ENCODE measurements at regions not wholly inside any gene's neighbourhood (a gene's known extent, or its start where the extent isn't known, plus 50 kb on each side); places are given as distances from the start of the nearest gene placed in this dataset.

DNA sequence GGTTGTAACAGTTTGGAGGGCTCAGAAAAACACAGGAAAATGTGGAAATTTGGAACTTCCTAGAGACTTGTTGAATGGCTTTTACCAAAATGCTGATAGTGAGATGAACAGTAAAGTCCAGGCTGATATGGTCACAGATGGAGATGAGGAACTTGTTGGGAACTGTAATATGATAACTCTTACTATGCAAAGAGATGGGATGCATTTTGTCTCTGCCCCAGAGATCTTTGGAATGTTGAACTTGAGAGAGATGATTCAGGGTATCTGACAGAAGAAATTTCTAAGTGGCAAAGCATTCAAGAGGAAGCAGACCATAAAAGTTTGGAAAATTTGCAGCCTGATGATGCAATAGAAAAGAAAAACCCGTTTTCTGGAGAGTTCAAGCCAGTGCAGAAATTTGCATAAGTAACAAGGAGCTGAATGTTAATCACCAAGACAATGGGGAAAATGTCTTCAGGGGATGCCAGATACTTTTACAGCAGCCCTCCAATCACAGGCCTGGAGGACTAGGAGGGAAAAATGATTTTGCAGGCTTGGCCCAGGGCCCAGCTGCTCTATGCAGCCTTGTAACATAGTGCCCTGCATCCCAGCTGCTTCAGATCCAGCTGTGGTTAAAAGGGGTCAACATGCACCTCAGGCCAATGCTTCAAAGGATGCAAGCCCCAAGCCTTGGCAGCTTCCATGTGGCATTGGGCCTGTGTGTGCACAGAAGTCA, 572.7 kb upstream of the ATP2B1 start:
- Histone ChIP-seq H3K4me1 (ENCODE audit: control insufficient read depth, insufficient read depth, low read length) (peaks cover 4% of the 10 kb centered on the region), H3K36me3 (ENCODE audit: insufficient read depth, low read length) (no peaks in the 10 kb centered on the region), H3K27me3 (ENCODE audit: control insufficient read depth, insufficient read depth, low read length) (no peaks in the 10 kb centered on the region), H3K4me3 (ENCODE audit: low read length) (no peak overlapping the region), H3K9me3 (replicated peaks; ENCODE audit: low read length) (peaks cover 5% of the 10 kb centered on the region), H3K4me2 (ENCODE audit: low read length) (no peak overlapping the region), H3K9ac (ENCODE audit: low read depth, low read length) (no peak overlapping the region)

DNA sequence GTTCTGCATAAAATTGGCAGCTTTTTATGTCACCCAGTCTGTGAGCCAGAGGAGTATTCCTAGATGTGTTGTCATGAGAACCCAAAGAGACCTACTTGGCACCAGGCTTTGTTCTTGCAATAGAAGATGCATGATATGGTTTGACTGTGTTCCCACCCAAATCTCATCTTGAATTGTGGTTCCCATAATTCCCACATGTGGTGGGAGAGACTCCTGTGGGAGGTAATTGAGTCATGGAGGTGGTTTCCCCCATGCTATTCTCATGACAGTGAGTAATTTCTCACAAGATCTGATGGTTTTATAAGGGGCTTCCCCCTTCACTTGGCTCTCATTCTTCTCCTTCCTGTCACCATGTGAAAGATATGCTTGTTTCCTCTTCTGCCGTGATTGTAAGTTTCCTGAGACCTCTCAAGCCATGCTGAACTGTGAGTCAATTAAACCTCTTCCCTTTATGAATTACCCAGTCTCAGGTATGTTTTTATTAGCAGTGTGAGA, 572.0 kb upstream of the ATP2B1 start:
- no peaks in the 10 kb centered on the region for H3K27me3 ChIP-seq (ENCODE audit: control insufficient read depth, insufficient read depth, low read length)
- no peak overlapping the region for H3K9ac ChIP-seq (ENCODE audit: low read depth, low read length)
- peaks cover 4% of the 10 kb centered on the region for H3K4me1 ChIP-seq (ENCODE audit: control insufficient read depth, insufficient read depth, low read length)
- H3K4me2 ChIP-seq (ENCODE audit: low read length) = no peak overlapping the region
- H3K4me3 ChIP-seq (ENCODE audit: low read length) = no peak overlapping the region
- peaks cover 5% of the 10 kb centered on the region for H3K9me3 ChIP-seq (replicated peaks; ENCODE audit: low read length)
- H3K36me3 ChIP-seq (ENCODE audit: insufficient read depth, low read length) = no peaks in the 10 kb centered on the region

DNA sequence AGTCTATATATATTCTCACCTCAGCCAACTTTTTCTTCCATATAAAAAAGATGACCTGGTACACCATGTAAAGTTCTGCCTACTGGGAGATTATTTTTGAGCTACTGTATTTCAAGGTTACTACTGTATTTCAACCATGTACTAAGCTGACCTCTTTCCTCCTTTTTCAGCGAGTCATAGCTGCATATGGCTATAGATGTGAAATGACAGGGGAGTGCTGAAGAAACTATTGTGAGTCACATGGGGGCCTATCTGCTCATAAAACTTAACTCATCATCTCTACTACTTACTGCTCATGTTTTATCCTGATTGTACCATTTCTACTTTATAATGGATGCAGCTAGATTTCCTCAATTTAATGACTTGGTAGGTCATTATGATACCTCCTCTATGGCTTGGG, 571.4 kb upstream of the ATP2B1 start:
- Histone ChIP-seq H3K4me3 (ENCODE audit: low read length) (no peak overlapping the region), H3K4me2 (ENCODE audit: low read length) (no peak overlapping the region), H3K27me3 (ENCODE audit: control insufficient read depth, insufficient read depth, low read length) (no peaks in the 10 kb centered on the region), H3K9me3 (replicated peaks; ENCODE audit: low read length) (peaks cover 5% of the 10 kb centered on the region), H3K9ac (ENCODE audit: low read depth, low read length) (no peak overlapping the region), H3K4me1 (ENCODE audit: control insufficient read depth, insufficient read depth, low read length) (peaks cover 4% of the 10 kb centered on the region), H3K36me3 (ENCODE audit: insufficient read depth, low read length) (no peaks in the 10 kb centered on the region)

DNA sequence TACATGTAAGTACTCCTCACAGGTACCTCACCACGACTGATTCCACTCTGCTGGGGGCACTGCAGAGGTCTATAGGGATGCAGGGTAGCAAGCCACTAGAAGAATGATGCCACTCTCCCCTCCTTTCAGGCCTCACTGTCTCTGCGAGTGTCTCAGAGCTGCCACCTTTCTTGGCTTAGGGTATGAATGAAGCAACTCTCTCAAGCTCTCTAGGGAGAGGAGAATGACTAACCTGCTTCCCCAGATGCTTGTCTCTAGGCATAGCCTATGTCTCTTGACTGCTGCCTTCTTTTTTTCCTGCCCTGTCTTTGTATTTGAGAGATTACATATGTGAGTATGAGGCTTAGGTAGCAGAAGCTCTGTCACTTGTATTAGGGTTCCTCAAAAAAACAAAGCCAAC, 566.5 kb upstream of the ATP2B1 start:
- Histone ChIP-seq H3K9me3 (replicated peaks; ENCODE audit: low read length) (no peaks in the 10 kb centered on the region), H3K27me3 (ENCODE audit: control insufficient read depth, insufficient read depth, low read length) (no peaks in the 10 kb centered on the region), H3K4me2 (ENCODE audit: low read length) (no peak overlapping the region), H3K36me3 (ENCODE audit: insufficient read depth, low read length) (no peaks in the 10 kb centered on the region), H3K4me3 (ENCODE audit: low read length) (no peak overlapping the region), H3K9ac (ENCODE audit: low read depth, low read length) (no peak overlapping the region), H3K4me1 (ENCODE audit: control insufficient read depth, insufficient read depth, low read length) (no peaks in the 10 kb centered on the region)

DNA sequence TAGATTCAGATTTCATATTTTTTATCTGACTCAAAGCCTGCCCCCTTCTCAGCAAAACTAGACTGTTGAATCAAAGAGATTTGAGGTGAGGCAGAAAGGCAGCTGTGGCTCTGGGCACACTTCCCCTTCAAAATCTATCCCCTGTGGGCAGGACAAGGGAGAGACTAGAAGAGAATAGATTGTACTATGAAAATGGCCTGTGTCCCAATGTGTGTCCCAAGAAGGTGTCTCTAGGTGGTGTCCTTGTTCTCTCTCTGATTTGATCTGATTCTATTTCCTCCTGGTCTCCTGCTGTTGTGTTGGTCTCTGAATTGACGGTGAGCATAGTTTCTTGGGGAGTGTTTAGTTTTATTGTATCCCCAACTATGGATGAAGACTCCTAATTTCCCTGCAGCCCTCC, 565.8 kb upstream of the ATP2B1 start:
- no peaks in the 10 kb centered on the region for H3K27me3 ChIP-seq (ENCODE audit: control insufficient read depth, insufficient read depth, low read length)
- H3K4me3 ChIP-seq (ENCODE audit: low read length) = no peak overlapping the region
- H3K9me3 ChIP-seq (replicated peaks; ENCODE audit: low read length) = no peaks in the 10 kb centered on the region
- no peak overlapping the region for H3K4me2 ChIP-seq (ENCODE audit: low read length)
- no peak overlapping the region for H3K9ac ChIP-seq (ENCODE audit: low read depth, low read length)
- no peaks in the 10 kb centered on the region for H3K36me3 ChIP-seq (ENCODE audit: insufficient read depth, low read length)
- H3K4me1 ChIP-seq (ENCODE audit: control insufficient read depth, insufficient read depth, low read length) = no peaks in the 10 kb centered on the region

DNA sequence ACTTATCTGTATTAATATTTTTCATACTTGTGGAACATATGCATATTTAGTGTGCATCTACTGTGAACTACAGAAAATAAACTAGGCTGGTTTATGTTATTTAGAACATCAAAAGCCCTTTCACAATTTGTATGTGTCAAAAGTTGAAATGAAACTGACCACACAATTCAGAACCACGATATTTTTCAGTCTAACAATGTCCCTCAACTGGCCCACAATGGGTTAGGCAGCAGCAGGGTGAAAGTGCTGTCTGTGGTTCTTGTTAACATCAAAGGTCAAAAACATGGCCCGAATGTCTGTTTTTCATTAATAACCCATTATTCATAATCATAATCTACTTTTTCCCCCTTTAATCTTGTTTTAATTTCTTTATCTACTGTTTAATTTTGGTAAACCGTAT, 559.9 kb upstream of the ATP2B1 start:
- Histone ChIP-seq H3K9me3 (replicated peaks; ENCODE audit: low read length) (no peaks in the 10 kb centered on the region), H3K9ac (ENCODE audit: low read depth, low read length) (no peak overlapping the region), H3K27me3 (ENCODE audit: control insufficient read depth, insufficient read depth, low read length) (no peaks in the 10 kb centered on the region), H3K36me3 (ENCODE audit: insufficient read depth, low read length) (no peaks in the 10 kb centered on the region), H3K4me3 (ENCODE audit: low read length) (no peak overlapping the region), H3K4me2 (ENCODE audit: low read length) (no peak overlapping the region), H3K4me1 (ENCODE audit: control insufficient read depth, insufficient read depth, low read length) (no peaks in the 10 kb centered on the region)

DNA sequence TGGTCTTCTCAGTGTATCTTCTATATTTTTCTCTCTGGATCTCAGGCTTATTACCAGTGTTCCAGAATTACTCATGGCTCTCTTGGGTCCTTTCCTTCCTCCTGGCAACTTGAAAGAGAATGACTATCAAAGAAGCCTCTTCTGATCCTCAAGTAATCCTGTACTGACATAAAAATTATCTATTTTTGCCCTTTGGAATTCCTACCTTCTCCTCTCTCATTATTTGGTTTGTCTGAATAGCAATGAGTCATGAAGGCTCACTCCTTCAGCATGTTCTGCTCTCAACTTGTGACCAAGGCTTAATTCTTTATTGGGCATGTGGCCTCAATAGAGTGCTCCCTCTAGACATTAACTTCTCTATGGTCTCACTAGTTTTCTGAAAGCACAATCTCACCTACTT, 553.6 kb upstream of the ATP2B1 start:
- H3K4me1 ChIP-seq (ENCODE audit: control insufficient read depth, insufficient read depth, low read length) = peaks cover 28% of the 10 kb centered on the region
- no peaks in the 10 kb centered on the region for H3K9me3 ChIP-seq (replicated peaks; ENCODE audit: low read length)
- no peak overlapping the region for H3K4me2 ChIP-seq (ENCODE audit: low read length)
- H3K27me3 ChIP-seq (ENCODE audit: control insufficient read depth, insufficient read depth, low read length) = no peaks in the 10 kb centered on the region
- H3K9ac ChIP-seq (ENCODE audit: low read depth, low read length) = peak overlapping the region; percentile 41
- H3K36me3 ChIP-seq (ENCODE audit: insufficient read depth, low read length) = no peaks in the 10 kb centered on the region
- H3K4me3 ChIP-seq (ENCODE audit: low read length) = no peak overlapping the region

DNA sequence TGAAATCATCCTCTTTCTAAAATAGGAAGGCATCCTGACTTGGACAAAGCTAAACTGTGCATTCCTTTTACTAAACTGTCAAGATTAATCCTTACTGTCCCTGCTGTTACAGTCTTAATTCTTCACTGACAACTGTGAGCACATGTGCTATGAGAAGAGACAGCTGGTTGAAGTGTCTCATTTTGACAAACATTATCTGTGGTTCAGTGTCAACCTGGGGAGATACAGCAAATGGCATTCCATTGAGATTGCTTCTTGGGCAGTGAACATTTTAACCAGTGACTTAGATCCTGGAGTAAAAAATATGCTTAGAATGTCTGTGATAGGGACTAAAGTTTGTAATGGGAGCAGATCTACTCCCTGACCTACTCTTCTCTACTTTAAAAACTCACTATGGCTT, 552.6 kb upstream of the ATP2B1 start:
- Histone ChIP-seq H3K4me1 (ENCODE audit: control insufficient read depth, insufficient read depth, low read length) (peaks cover 28% of the 10 kb centered on the region), H3K36me3 (ENCODE audit: insufficient read depth, low read length) (no peaks in the 10 kb centered on the region), H3K4me3 (ENCODE audit: low read length) (no peak overlapping the region), H3K4me2 (ENCODE audit: low read length) (no peak overlapping the region), H3K9me3 (replicated peaks; ENCODE audit: low read length) (no peaks in the 10 kb centered on the region), H3K27me3 (ENCODE audit: control insufficient read depth, insufficient read depth, low read length) (no peaks in the 10 kb centered on the region), H3K9ac (ENCODE audit: low read depth, low read length) (peak overlapping the region; percentile 41)

DNA sequence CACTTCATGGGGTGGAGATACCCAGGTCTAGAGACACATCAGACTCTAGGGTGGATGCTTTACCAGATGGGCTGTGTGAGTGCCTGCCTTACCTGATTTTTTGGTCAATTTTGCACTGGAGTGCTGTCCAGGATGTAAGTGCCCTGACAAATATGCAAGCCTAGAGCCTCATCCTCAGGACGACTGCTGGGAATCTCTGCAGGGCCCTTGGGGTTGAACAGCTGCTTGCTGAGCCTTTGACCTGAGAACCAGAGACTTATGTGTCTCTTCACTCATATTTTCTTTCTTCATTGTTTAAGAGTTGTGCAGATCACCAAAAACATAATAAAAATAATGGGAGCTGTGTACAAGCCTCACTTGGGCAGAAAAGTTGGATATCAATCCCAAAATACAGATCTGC, 551.5 kb upstream of the ATP2B1 start:
- no peak overlapping the region for H3K4me2 ChIP-seq (ENCODE audit: low read length)
- H3K9me3 ChIP-seq (replicated peaks; ENCODE audit: low read length) = no peaks in the 10 kb centered on the region
- H3K4me3 ChIP-seq (ENCODE audit: low read length) = no peak overlapping the region
- H3K36me3 ChIP-seq (ENCODE audit: insufficient read depth, low read length) = no peaks in the 10 kb centered on the region
- H3K27me3 ChIP-seq (ENCODE audit: control insufficient read depth, insufficient read depth, low read length) = no peaks in the 10 kb centered on the region
- H3K9ac ChIP-seq (ENCODE audit: low read depth, low read length) = peak overlapping the region; percentile 41
- H3K4me1 ChIP-seq (ENCODE audit: control insufficient read depth, insufficient read depth, low read length) = peaks cover 28% of the 10 kb centered on the region

DNA sequence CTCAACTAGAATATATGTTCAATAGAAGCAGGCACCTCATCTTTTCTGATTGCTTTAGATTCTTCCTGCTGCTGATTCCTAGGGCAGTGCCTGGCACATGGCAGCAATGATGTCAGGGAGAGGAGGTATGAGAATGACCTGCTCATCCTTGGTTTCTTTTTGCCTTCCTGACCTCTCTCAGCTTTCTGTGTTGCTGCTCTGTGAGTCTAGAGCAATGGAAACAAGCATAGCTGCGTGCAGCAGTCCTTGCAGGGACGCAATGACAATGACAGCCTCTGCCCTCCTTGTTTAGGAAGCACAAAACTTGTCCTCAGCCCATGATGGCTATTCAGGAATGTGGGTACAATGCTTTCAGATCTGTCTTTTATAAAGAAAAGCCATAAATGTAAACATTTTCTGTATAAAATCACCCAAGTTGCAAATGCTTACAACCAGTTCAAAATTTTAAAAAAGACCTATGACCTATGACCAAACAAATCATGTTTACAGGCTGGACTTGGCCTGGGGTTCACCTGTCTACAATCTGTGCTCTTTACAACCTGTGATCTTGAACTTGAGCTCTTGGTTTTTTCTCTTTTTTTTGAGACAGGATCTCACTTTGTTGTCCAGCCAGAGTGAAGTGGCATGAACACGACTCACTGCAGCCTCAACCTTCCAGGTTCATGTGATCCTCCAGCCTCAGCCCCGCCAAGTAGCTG, 549.4 kb upstream of the ATP2B1 start:
- no peaks in the 10 kb centered on the region for H3K27me3 ChIP-seq (ENCODE audit: control insufficient read depth, insufficient read depth, low read length)
- H3K36me3 ChIP-seq (ENCODE audit: insufficient read depth, low read length) = no peaks in the 10 kb centered on the region
- no peak overlapping the region for H3K4me3 ChIP-seq (ENCODE audit: low read length)
- no peak overlapping the region for H3K4me2 ChIP-seq (ENCODE audit: low read length)
- H3K9me3 ChIP-seq (replicated peaks; ENCODE audit: low read length) = no peaks in the 10 kb centered on the region
- no peak overlapping the region for H3K9ac ChIP-seq (ENCODE audit: low read depth, low read length)
- H3K4me1 ChIP-seq (ENCODE audit: control insufficient read depth, insufficient read depth, low read length) = peaks cover 41% of the 10 kb centered on the region

DNA sequence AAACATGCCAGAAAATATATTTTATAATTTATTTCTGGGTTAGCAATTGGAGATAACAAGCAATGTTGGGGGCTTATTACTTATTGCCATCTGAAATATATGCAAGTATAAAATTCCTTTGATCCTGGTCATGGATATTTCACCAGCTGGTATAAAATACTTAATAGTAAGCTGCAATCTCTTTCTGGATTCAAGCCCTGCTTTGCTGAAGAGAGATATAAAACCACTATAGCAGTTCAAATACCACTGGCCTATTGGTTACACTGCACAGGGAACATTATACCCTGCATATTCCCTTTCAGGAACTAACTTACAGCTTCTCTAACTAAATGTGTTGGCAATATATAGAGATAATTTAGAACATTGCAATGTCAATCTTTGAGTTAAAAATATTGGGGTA, 546.2 kb upstream of the ATP2B1 start:
- no peak overlapping the region for H3K4me2 ChIP-seq (ENCODE audit: low read length)
- H3K9me3 ChIP-seq (replicated peaks; ENCODE audit: low read length) = no peaks in the 10 kb centered on the region
- peaks cover 27% of the 10 kb centered on the region for H3K4me1 ChIP-seq (ENCODE audit: control insufficient read depth, insufficient read depth, low read length)
- H3K9ac ChIP-seq (ENCODE audit: low read depth, low read length) = no peak overlapping the region
- no peaks in the 10 kb centered on the region for H3K36me3 ChIP-seq (ENCODE audit: insufficient read depth, low read length)
- no peak overlapping the region for H3K4me3 ChIP-seq (ENCODE audit: low read length)
- H3K27me3 ChIP-seq (ENCODE audit: control insufficient read depth, insufficient read depth, low read length) = no peaks in the 10 kb centered on the region

DNA sequence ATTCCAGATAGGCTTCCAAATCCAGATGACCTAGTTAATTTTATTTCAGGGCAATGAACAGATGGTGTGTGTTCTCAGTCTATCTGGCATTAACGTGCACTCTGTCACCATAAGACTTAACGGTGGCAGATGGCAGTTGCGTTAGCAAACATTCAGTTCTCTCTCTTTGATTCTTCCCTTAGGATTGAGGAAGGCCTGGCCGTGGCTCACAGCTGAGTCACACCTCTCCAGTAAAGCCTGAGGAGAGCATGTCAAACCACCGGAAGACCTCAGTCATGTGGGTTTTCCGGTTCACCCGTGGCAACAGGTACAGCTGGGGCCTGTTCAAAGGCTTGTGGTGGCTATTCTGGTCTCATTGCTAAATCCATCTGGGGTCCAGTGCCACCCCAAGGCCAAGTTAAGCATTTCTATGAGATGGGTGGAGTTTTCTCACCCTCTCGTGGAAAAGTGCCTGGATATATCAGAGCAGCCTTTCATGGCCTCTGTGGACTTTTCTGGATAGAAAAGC, 545.1 kb upstream of the ATP2B1 start:
- peaks cover 27% of the 10 kb centered on the region for H3K4me1 ChIP-seq (ENCODE audit: control insufficient read depth, insufficient read depth, low read length)
- H3K9me3 ChIP-seq (replicated peaks; ENCODE audit: low read length) = no peaks in the 10 kb centered on the region
- peak overlapping the region; percentile 36 for H3K9ac ChIP-seq (ENCODE audit: low read depth, low read length)
- no peak overlapping the region for H3K4me3 ChIP-seq (ENCODE audit: low read length)
- H3K27me3 ChIP-seq (ENCODE audit: control insufficient read depth, insufficient read depth, low read length) = no peaks in the 10 kb centered on the region
- H3K4me2 ChIP-seq (ENCODE audit: low read length) = peak overlapping the region; percentile 2
- H3K36me3 ChIP-seq (ENCODE audit: insufficient read depth, low read length) = no peaks in the 10 kb centered on the region
